ENCODE measurements at regions not wholly inside any gene's neighbourhood (a gene's known extent, or its start where the extent isn't known, plus 50 kb on each side); places are given as distances from the start of the nearest gene placed in this dataset.
"Not testable (repeated sequence)": the region's sequence is repeated elsewhere in the genome, so short reads cannot be mapped to it uniquely, and the experiment has no call there.

GRCh38 chr3:106063909-106064308 lies 195.1 kb upstream of the CBLB start:
- intact Hi-C loops (cut with DNase I): no loop called here
- DNase-seq: no peak

GRCh38 chr3:106065831-106066230 lies 197.0 kb upstream of the CBLB start:
- no peak for ATAC-seq
- DNase-seq: no peak
- intact Hi-C loops (cut with DNase I): no loop called here

More at GRCh38 chr3:106063909-106064308, 195.1 kb upstream of the CBLB start:
- no peak for ATAC-seq

- ATAC-seq: no peak
- DNase-seq: no peak
- intact Hi-C loops (cut with DNase I): no loop called here
These were observed 198.9 kb upstream of the CBLB start for GRCh38 chr3:106067711-106068110.

GRCh38 chr3:106068381-106068780 lies 199.6 kb upstream of the CBLB start:
- DNase-seq: no peak
- intact Hi-C loops (cut with DNase I): no loop called here
- ATAC-seq: peak in 1 of 2 donors; percentile 23

- intact Hi-C loops (cut with DNase I): no loop called here
- no peak for DNase-seq
- peak; percentile 71 to 81 for ATAC-seq
These were observed 200.0 kb upstream of the CBLB start for GRCh38 chr3:106068795-106069194.

GRCh38 chr3:106070187-106070586 lies 201.4 kb upstream of the CBLB start:
- DNase-seq (no peak), ATAC-seq (peak in 1 of 2 donors; percentile 53)
- intact Hi-C loops (cut with DNase I): no loop called here

GRCh38 chr3:106071306-106071705 lies 202.5 kb upstream of the CBLB start:
- DNase-seq (no peak), ATAC-seq (no peak)
- intact Hi-C loops (cut with DNase I): no loop called here

- ATAC-seq; DNase-seq; intact Hi-C loops (cut with DNase I): not testable (repeated sequence)
These were observed 203.8 kb upstream of the CBLB start for GRCh38 chr3:106072596-106072995.

GRCh38 chr3:106073806-106074205 lies 205.0 kb upstream of the CBLB start:
- DNase-seq; ATAC-seq; intact Hi-C loops (cut with DNase I): not testable (repeated sequence)

- intact Hi-C loops (cut with DNase I); DNase-seq; ATAC-seq: not testable (repeated sequence)
These were observed 206.9 kb upstream of the CBLB start for GRCh38 chr3:106075731-106076130.

GRCh38 chr3:106078635-106079034 lies 209.8 kb upstream of the CBLB start:
- DNase-seq (no peak), ATAC-seq (no peak)
- intact Hi-C loops (cut with DNase I): no loop called here

GRCh38 chr3:106082616-106083015 lies 213.8 kb upstream of the CBLB start:
- ATAC-seq (no peak), DNase-seq (no peak)
- intact Hi-C loops (cut with DNase I): no loop called here

GRCh38 chr3:106083207-106083606 lies 214.4 kb upstream of the CBLB start:
- intact Hi-C loops (cut with DNase I): no loop called here
- ATAC-seq (no peak), DNase-seq (no peak)

GRCh38 chr3:106083854-106084253 lies 215.0 kb upstream of the CBLB start:
- no peak for DNase-seq
- intact Hi-C loops (cut with DNase I): no loop called here
- no peak for ATAC-seq

GRCh38 chr3:106086038-106086437 lies 217.2 kb upstream of the CBLB start:
- ATAC-seq (no peak), DNase-seq (no peak)
- intact Hi-C loops (cut with DNase I): no loop called here

- intact Hi-C loops (cut with DNase I): no loop called here
These were observed 217.8 kb upstream of the CBLB start for GRCh38 chr3:106086636-106087035.

GRCh38 chr3:106088304-106088703 lies 219.5 kb upstream of the CBLB start:
- intact Hi-C loops (cut with DNase I): no loop called here
- DNase-seq: no peak
- no peak for ATAC-seq

More at GRCh38 chr3:106086636-106087035, 217.8 kb upstream of the CBLB start:
- no peak for ATAC-seq
- DNase-seq: no peak

GRCh38 chr3:106088899-106089298 lies 220.1 kb upstream of the CBLB start:
- DNase-seq: no peak
- intact Hi-C loops (cut with DNase I): no loop called here
- no peak for ATAC-seq

GRCh38 chr3:106089806-106090205 lies 221.0 kb upstream of the CBLB start:
- ATAC-seq (no peak), DNase-seq (no peak)
- intact Hi-C loops (cut with DNase I): no loop called here

- intact Hi-C loops (cut with DNase I): no loop called here
- no peak for DNase-seq
- no peak for ATAC-seq
These were observed 224.0 kb upstream of the CBLB start for GRCh38 chr3:106092792-106093191.

- intact Hi-C loops (cut with DNase I): no loop called here
- ATAC-seq: no peak
- no peak for DNase-seq
These were observed 224.8 kb upstream of the CBLB start for GRCh38 chr3:106093616-106094015.

- DNase-seq (no peak), ATAC-seq (no peak)
- intact Hi-C loops (cut with DNase I): no loop called here
These were observed 229.1 kb upstream of the CBLB start for GRCh38 chr3:106097817-106098435.

Measured in left cardiac atrium (tissue), 4 donors.